Panc1 (cell line): ENCODE measurements at regions not wholly inside any gene's neighbourhood (a gene's known extent, or its start where the extent isn't known, plus 50 kb on each side); places are given as distances from the start of the nearest gene placed in this dataset.

Source experiments
- CTCF ChIP-seq: fragments of 450-650 bp; IDR thresholded peaks from 2 replicates; pipeline ENCODE4 v1.5.1; 2017; ENCODE audit warnings: mild to moderate bottlenecking
- SIN3A ChIP-seq: IDR thresholded peaks from 2 replicates; pipeline ENCODE4 v1.6.1; 2012; ENCODE audit warnings: low read depth, mild to moderate bottlenecking, low read length, moderate library complexity, borderline replicate concordance; ENCODE audit not compliant: insufficient read depth

- no peak for TF ChIP-seq CTCF
- TF ChIP-seq SIN3A: no peak
Observed at GRCh38 chr5:135248801-135249231, 150.2 kb downstream of the MACROH2A1 start.
